Peyer's patch (tissue), 4 donors: ENCODE measurements at regions not wholly inside any gene's neighbourhood (a gene's known extent, or its start where the extent isn't known, plus 50 kb on each side); places are given as distances from the start of the nearest gene placed in this dataset.

Source experiments
- DNase-seq, 3 donors: peaks; one replicate each; pipeline ENCODE4 v3.0.0-alpha.2; 2017 to 2019
- H3K27ac ChIP-seq, 4 donors: fragments of 200-600 bp; sonication (generic); one replicate each; pipeline ENCODE4 v1.5.1; 2016 to 2019
- H3K27me3 ChIP-seq, 2 donors: fragments of 200-600 bp; sonication (generic); one replicate each; pipeline ENCODE4 v1.5.1; 2019
- H3K36me3 ChIP-seq, 3 donors: fragments of 200-600 bp; sonication (generic); one replicate each; pipeline ENCODE4 v1.5.1; 2016 to 2019
- H3K4me1 ChIP-seq, 4 donors: fragments of 200-600 bp; sonication (generic); one replicate each; pipeline ENCODE4 v1.5.1; 2016 to 2019
- H3K4me3 ChIP-seq, 4 donors: fragments of 200-600 bp; sonication (generic); 1 replicate in 3 of 4; 2 replicates in 1 of 4; pipeline ENCODE4 v1.5.1; 2016 to 2019; ENCODE audit warnings: mild to moderate bottlenecking in 1 of 4
- H3K9me3 ChIP-seq, 4 donors: fragments of 200-600 bp; sonication (generic); one replicate each; pipeline ENCODE4 v1.5.1; 2016 to 2019; ENCODE audit warnings: mild to moderate bottlenecking in 1 of 4
- CTCF ChIP-seq, 6 experiments: fragments of 450-650 bp in 4 of 6; fragments of 200-600 bp in 2 of 6; sonication (generic) in 1 of 6; IDR thresholded peaks; one replicate each; pipeline ENCODE4 v1.5.1; 2017 to 2019; ENCODE audit warnings: antibody characterized with exemption in 6 of 6, mild to moderate bottlenecking in 3 of 6, moderate library complexity in 1 of 6
- POLR2A ChIP-seq, 2 donors: fragments of 450-650 bp; IDR thresholded peaks; one replicate each; pipeline ENCODE4 v1.5.1; 2017; ENCODE audit warnings: antibody characterized with exemption in 2 of 2, mild to moderate bottlenecking in 2 of 2, moderate library complexity in 2 of 2

GRCh38 chr3:184636741-184637316, 75.0 kb downstream of the MAGEF1 start:
- Histone ChIP-seq H3K9me3 (no peaks in the 10 kb centered on the region), H3K4me1 (no peaks in the 10 kb centered on the region), H3K4me3 (no peak overlapping the region), H3K27me3 (no peaks in the 10 kb centered on the region), H3K27ac (no peak overlapping the region), H3K36me3 (no peaks in the 10 kb centered on the region)
- TF ChIP-seq CTCF (IDR thresholded peaks at IDR 0.05) (no peak), POLR2A (IDR thresholded peaks at IDR 0.05) (no peak)
- DNase-seq, result no peak

GRCh38 chr3:184635774-184636173, 74.2 kb downstream of the EPHB3 start:
- Histone ChIP-seq H3K4me3 (no peak overlapping the region), H3K36me3 (no peaks in the 10 kb centered on the region), H3K4me1 (no peaks in the 10 kb centered on the region), H3K27ac (no peak overlapping the region), H3K27me3 (no peaks in the 10 kb centered on the region), H3K9me3 (no peaks in the 10 kb centered on the region)
- TF ChIP-seq CTCF (IDR thresholded peaks at IDR 0.05) (no peak), POLR2A (IDR thresholded peaks at IDR 0.05) (no peak)
- DNase-seq, result no peak

GRCh38 chr3:184635126-184635525, 73.5 kb downstream of the EPHB3 start:
- H3K27me3 ChIP-seq, result no peaks in the 10 kb centered on the region
- TF ChIP-seq POLR2A (IDR thresholded peaks at IDR 0.05) (no peak), CTCF (IDR thresholded peaks at IDR 0.05) (no peak)
- no peaks in the 10 kb centered on the region for H3K4me1 ChIP-seq
- no peaks in the 10 kb centered on the region for H3K36me3 ChIP-seq
- DNase-seq, result no peak
- no peaks in the 10 kb centered on the region for H3K9me3 ChIP-seq
- no peak overlapping the region for H3K27ac ChIP-seq
- H3K4me3 ChIP-seq, result no peak overlapping the region

GRCh38 chr3:184633237-184633579, 71.6 kb downstream of the EPHB3 start:
- no peaks in the 10 kb centered on the region for H3K36me3 ChIP-seq
- H3K4me1 ChIP-seq, result no peaks in the 10 kb centered on the region
- no peak for TF ChIP-seq CTCF (IDR thresholded peaks at IDR 0.05)
- no peak for TF ChIP-seq POLR2A (IDR thresholded peaks at IDR 0.05)
- H3K27me3 ChIP-seq, result no peaks in the 10 kb centered on the region
- no peak overlapping the region for H3K4me3 ChIP-seq
- H3K9me3 ChIP-seq, result no peaks in the 10 kb centered on the region
- DNase-seq, result no peak
- H3K27ac ChIP-seq, result no peak overlapping the region

- Histone ChIP-seq H3K27ac (no peak overlapping the region), H3K9me3 (no peaks in the 10 kb centered on the region), H3K4me3 (no peak overlapping the region), H3K36me3 (no peaks in the 10 kb centered on the region), H3K27me3 (no peaks in the 10 kb centered on the region), H3K4me1 (no peaks in the 10 kb centered on the region)
- peak in 2 of 3 donors; percentile 61 to 70 for DNase-seq
- no peak for TF ChIP-seq POLR2A (IDR thresholded peaks at IDR 0.05)
- peak in 2 of 6 experiments; percentile 22 for TF ChIP-seq CTCF (IDR thresholded peaks at IDR 0.05)
Observed at GRCh38 chr3:184632551-184633236, 71.1 kb downstream of the EPHB3 start.
